Fibroblast of skin of abdomen (primary cell): ENCODE measurements at regions not wholly inside any gene's neighbourhood (a gene's known extent, or its start where the extent isn't known, plus 50 kb on each side); places are given as distances from the start of the nearest gene placed in this dataset.

Experiments
- DNase-seq: peaks from one replicate; pipeline ENCODE4 v3.0.0-alpha.2; 2013

DNA sequence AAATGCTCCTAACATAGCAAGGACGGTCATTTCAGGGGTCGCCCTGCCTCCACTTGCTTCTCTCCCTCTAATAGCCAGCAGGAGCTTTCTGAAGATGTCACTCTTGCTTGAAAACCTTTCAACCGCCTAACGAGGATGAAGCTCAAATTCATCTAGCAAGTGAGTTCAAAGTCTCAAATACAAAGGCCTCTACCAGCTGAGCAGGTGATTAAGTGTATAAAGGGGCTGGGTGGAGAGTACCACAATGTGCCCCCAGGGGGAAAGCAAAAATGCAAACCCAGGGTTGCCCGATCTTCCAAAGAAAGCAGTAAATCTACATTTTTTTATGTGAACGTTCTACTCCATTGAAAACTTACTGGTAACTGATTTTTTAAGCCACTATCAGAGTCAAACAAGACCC lies 50.4 kb upstream of the GRIP2 start:
- DNase-seq: no peak

DNA sequence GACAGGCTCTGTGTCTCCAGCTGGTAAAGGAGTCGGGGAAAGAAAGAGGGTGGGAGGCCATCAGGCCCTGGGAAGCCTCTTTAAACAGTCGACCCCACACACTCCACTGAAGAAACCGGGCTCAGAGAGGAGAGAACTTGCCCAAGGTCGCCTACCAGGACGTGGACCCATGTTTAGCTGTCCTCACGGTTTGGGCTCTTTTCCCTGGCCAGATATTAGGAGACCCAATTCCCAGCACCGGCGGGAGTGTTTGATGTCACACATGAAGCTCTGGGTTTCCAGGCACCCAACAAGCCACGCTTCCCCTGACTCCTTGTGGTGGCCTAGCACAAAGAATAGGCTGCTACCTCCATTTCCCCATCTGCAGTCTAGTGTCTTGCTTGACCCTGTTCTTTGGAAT lies 52.2 kb upstream of the GRIP2 start:
- no peak for DNase-seq

DNA sequence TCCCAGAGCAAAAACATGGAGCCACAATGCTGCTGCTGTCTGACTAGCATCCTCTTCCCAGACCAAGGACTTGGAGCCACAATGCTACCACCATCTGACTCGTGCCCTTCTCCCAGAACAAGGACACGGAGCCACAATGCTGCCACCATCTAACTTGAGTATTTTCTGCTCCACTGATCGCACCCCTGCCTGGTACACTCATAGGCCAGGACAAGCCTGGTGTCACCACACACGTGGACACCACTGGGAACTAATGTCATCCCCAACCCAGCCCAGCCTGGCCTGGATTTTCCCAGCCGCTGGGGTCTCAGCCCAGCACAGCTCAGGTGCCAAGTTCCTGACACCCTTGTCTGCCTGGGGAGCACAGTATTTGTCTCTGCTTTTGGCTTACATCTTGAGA lies 52.7 kb upstream of the GRIP2 start:
- no peak for DNase-seq

DNA sequence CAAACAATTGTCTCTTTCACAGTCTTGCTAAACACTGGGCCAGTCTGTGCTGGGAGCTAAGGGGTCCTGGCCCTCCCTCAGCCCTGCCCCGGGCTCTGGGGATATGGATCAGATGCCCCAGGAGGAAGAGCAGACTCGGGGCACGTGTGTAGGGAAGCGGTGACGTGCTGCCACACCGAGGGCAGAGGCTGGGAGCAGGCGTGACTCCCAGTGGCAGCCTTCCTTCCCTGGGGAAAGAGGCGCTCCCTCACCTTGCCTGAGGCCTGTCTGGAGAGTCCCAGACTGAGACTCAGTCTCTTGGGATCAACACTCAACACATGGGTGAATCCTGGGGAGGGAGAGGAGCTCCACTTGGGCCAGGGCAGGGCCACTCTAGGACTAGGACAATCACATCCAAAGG lies 54.1 kb upstream of the GRIP2 start:
- DNase-seq: no peak

DNA sequence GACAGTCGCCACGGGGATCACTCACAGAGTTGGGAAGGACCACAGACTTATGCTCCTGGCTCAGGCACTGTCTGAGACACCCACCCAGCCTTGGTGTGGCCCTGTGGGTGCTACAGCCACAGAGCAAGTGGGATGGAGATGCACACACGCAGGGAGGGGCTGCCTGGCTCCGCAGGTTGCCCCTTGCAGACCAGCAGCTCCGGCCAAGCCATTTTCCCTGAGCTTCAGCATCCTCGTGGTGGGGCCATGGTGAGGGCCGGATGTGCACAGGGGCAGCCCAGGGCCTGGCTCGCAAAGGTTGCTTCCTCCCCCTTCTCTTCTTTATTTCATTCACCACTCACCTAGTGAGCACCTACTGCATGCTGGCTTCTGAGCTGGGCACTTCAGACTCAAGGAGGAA lies 55.4 kb upstream of the GRIP2 start:
- no peak for DNase-seq

DNA sequence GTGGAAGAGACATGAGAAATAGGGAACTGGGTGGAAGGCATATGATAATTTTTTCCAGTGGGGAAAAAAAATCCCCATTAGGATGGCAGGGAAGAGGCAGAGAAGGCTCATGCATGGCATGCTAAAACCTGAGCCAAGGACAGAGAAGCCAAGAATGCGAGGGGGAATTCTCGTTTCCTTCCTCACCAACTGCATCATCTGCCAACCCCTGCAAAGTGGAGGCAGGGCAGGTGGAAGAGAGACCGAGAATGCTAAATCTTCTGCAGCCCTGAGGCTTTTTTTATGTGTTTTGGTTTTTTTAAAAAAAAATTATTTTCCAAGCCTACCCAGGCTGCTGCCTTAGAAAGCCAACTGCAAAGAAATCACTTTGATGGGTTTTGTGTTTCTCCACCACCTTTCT lies 54.3 kb upstream of the CCDC174 start:
- no peak for DNase-seq

DNA sequence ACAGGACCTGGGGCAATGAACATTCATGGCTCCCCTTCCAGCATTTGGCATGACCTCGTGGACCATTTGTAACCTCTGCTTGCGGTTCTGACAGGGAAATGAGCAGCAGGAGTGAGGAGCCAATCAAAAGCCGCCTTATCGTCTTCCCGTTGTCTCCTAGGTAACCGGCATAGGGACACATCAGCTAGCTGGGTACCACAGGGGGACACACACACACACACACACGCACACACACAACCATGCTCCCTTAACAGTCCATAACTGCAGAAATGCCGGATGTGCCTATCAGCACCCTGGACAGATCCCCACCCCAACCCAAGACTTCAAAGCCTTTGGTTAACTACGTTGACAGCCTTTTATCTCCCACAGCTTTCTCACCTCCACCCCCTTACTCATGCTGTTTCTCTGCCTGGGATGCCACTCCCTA lies 53.4 kb upstream of the CCDC174 start:
- DNase-seq: peak; percentile 31

DNA sequence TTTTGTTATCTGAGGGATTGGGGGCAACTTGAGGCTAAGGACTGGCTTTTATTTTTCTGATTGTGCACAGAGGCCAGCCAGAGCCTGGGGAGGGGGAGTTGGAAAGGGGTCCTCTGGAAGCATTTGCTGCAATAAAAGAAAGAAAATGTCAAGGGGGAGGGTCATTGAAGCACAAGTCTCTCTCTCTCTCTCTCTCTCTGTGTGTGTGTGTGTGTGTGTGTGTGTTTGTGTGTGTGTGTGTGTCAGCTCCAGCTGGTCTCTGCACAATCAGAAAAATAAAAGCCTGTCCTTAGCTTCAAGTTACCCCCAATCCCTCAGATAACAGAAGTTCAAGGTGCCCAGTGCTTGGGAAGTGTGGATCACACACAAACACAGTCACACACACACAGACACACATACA lies 52.1 kb upstream of the CCDC174 start:
- no peak for DNase-seq

DNA sequence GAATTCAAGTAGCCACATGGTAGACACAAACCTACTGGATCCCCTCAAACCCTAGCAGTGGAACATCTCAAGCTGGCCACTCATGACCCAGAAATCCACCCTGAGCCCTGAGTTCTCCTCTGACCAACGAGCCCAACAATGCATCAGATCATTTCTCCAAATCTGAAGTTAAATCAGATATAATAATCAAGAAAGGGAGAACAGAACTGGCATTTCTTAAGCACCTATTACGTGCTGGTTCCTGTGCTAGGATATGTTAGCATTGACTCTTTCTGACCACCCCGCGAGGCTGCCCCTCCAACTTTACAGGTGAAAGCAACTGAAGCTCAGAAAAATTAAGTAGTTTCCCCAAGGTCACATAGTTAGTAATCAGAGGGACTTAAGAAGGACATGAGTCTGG lies 51.5 kb upstream of the CCDC174 start:
- no peak for DNase-seq

DNA sequence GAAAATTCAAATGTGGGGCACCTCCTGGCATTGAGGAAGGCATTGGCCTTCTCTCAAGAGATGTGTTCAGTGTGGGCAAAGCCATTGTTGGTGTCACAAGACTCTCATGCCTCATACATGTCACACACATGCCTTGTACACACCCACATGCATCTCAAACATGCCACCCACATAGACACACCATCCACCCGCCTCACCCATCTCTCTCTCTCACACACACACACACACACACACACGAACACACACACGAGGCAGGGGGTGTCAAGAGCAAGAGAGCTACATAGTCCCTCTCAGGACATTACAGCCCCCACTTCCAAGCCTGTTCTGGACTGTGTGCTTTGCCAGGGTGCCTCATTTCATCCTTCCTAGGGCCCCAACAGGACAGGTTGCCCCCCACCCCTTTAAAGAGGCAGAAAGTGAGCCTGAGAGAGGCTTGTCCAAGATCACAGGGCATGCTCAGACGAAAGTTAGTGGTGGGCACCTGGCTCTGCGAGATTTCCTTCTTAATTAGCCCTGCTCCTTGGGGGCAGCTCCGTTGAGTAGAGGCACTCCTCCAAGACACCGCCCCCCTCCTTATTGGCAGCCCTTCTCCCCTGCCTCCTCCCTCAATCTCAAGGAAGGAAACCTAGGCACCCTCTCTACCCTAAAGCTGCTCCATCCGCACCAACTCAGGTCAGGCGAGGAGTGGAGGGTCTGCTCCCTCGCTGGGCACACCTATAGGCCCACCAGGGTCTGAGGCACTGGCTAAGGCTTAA lies 50.5 kb upstream of the CCDC174 start:
- no peak for DNase-seq

DNA sequence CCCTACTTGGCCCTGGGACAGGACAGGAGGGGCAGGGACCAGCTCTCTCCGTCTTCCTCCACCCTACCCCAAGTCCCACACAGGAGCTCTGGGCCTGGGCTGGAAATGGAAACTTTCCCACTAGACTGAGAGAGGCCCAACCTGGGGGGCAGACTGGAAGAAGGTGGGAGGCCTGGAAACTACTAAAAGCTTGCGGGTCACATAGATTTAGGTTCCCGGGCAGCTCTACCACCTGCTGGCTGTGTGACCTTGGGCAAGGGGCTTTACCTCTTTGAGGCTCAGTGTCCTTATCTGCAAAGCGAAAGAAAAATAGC lies 49.9 kb upstream of the CCDC174 start:
- no peak for DNase-seq
